Transverse colon (tissue), 4 donors: ENCODE measurements at regions not wholly inside any gene's neighbourhood (a gene's known extent, or its start where the extent isn't known, plus 50 kb on each side); places are given as distances from the start of the nearest gene placed in this dataset.

Experiments used
- DNase-seq: peaks from one replicate; pipeline ENCODE4 v3.0.0-alpha.2; 2019
- H3K27ac ChIP-seq, 4 donors: fragments of 200-600 bp; sonication (generic); 2 replicates each; pipeline ENCODE4 v1.5.1; 2016 to 2018; ENCODE audit warnings: inconsistent platforms in 4 of 4
- H3K27me3 ChIP-seq: fragments of 200-600 bp; sonication (generic); 2 replicates; pipeline ENCODE4 v1.5.1; 2017; ENCODE audit warnings: inconsistent platforms
- H3K36me3 ChIP-seq, 4 donors: fragments of 200-600 bp; sonication (generic); 2 replicates each; pipeline ENCODE4 v1.5.1; 2017 to 2019; ENCODE audit warnings: inconsistent platforms in 4 of 4
- H3K4me1 ChIP-seq, 4 donors: fragments of 200-600 bp; sonication (generic); 2 replicates each; pipeline ENCODE4 v1.5.1; 2017 to 2020; ENCODE audit warnings: inconsistent platforms in 4 of 4
- H3K4me3 ChIP-seq, 4 donors: fragments of 200-600 bp; sonication (generic); 1 replicate in 1 of 4; 2 replicates in 3 of 4; pipeline versions ENCODE4 v1.5.1 to v1.6.1; 2017 to 2019; ENCODE audit warnings: inconsistent platforms in 4 of 4
- H3K9me3 ChIP-seq, 2 donors: fragments of 200-600 bp; sonication (generic); 2 replicates each; pipeline ENCODE4 v1.5.1; 2017 to 2019; ENCODE audit warnings: inconsistent platforms in 2 of 2
- EP300 ChIP-seq: sonication (generic); formaldehyde crosslinking; IDR thresholded peaks from one replicate; pipeline ENCODE4 v1.6.1; 2017; ENCODE audit warnings: antibody characterized with exemption, low read depth
- POLR2A ChIP-seq: fragments of 450-650 bp; IDR thresholded peaks from one replicate; pipeline ENCODE4 v1.6.1; 2016; ENCODE audit warnings: antibody characterized with exemption, mild to moderate bottlenecking, moderate library complexity
- POLR2AphosphoS5 ChIP-seq, 3 donors: sonication (generic); formaldehyde crosslinking; IDR thresholded peaks; one replicate each; pipeline ENCODE4 v1.6.1; 2016; ENCODE audit warnings: antibody characterized with exemption in 3 of 3
- WGBS, 2 donors: methylation state at CpG; one replicate each; pipeline ENCODE4 v1.1.5; 2018; ENCODE audit warnings: low coverage in 1 of 2; 5-methylcytosine and 5-hydroxymethylcytosine counted together
- in situ Hi-C, 4 donors: fragments of 200-750 bp; cut with MboI; loops; one replicate each; pipeline versions ENCODE4 v1.15.0 to v1.15.1; 2017; ENCODE audit warnings: low sequenced_read_pairs in 3 of 4, low pct_ligation_motif_present in 1 of 4, low pct_unique_long_range_greater_than_20kb in 1 of 4
- intact Hi-C: fragments of 100-400 bp; cut with DNase I; formaldehyde crosslinking; loops from one replicate; pipeline ENCODE4 v1.15.1; 2023; ENCODE audit warnings: low total_unique reads
- TF ChIP-seq, protein P1 (sequence below), 5 experiments: fragments of 200-600 bp in 3 of 5; fragments of 450-650 bp in 2 of 5; sonication (generic) in 3 of 5; IDR thresholded peaks; 1 replicate in 2 of 5; 2 replicates in 3 of 5; pipeline ENCODE4 v1.5.1; 2016 to 2017; ENCODE audit warnings: antibody characterized with exemption in 5 of 5, inconsistent platforms in 3 of 5, mild to moderate bottlenecking in 2 of 5, moderate library complexity in 1 of 5

DNA sequence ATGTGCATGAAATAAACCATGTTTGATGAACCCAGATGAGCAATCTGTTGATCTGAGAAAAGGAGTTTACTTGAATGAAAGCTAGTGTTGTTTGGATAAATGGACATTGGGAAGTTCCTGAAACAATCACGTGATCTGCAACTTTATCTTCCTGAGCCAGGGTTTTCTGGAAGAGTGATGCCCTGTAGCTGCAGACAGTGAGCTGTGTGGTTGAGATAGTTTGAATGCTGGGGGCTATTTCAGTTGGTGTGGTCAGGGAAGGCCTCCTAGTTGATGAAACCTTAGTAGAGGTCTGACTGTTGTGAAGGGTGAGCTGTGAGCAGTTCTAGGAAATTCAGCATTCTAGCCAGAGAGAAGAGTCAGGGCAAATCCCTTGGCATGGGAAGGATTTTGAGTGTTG is 643.7 kb downstream of the UTRN start:
- DNase-seq, result no peak
- intact Hi-C loops, result no loop called here
- Histone ChIP-seq H3K27me3 (no peaks in the 10 kb centered on the region), H3K36me3 (no peaks in the 10 kb centered on the region), H3K9me3 (no peaks in the 10 kb centered on the region), H3K27ac (no peak overlapping the region), H3K4me1 (no peaks in the 10 kb centered on the region), H3K4me3 (no peak overlapping the region)
- TF ChIP-seq POLR2AphosphoS5 (IDR thresholded peaks at IDR 0.05) (no peak), EP300 (no peak), POLR2A (no peak)
- TF ChIP-seq, protein P1, sequence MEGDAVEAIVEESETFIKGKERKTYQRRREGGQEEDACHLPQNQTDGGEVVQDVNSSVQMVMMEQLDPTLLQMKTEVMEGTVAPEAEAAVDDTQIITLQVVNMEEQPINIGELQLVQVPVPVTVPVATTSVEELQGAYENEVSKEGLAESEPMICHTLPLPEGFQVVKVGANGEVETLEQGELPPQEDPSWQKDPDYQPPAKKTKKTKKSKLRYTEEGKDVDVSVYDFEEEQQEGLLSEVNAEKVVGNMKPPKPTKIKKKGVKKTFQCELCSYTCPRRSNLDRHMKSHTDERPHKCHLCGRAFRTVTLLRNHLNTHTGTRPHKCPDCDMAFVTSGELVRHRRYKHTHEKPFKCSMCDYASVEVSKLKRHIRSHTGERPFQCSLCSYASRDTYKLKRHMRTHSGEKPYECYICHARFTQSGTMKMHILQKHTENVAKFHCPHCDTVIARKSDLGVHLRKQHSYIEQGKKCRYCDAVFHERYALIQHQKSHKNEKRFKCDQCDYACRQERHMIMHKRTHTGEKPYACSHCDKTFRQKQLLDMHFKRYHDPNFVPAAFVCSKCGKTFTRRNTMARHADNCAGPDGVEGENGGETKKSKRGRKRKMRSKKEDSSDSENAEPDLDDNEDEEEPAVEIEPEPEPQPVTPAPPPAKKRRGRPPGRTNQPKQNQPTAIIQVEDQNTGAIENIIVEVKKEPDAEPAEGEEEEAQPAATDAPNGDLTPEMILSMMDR (IDR thresholded peaks at IDR 0.05), result no peak
- in situ Hi-C loops, result loop anchor here in 1 of 4 donors (25.0 kb wide), 1 partner anchor 342 kb away; no protein-coding TSS in a partner anchor
- WGBS, 2 donors, result 79% methylated on average over 1 of the region's 1 CpG; no CpG with 5 or more reads in 1 of the 2 donors

DNA sequence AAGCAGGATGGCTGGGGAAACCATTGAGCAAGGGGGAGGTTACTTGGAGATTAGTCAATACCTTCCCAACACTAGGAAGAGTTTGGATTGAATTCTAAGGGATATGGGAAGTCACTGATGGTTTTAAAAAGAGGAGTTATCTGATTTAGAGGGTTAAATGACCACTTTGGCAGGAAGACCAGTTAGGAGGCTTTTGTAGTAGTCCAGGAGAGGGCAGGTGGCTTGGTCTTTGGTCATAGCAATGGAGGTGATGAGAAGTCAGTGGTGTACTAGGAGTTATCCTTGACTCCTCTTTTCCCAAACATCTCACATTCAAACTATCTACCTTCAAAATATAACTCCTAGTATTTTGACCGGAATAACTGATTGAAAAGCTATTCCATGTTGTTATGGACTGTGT is 644.1 kb downstream of the UTRN start:
- no peaks in the 10 kb centered on the region for H3K27me3 ChIP-seq
- no peaks in the 10 kb centered on the region for H3K4me1 ChIP-seq
- WGBS, 2 donors, result 89 to 90% methylated on average over 1 of the region's 1 CpG
- no peak for DNase-seq
- H3K9me3 ChIP-seq, result no peaks in the 10 kb centered on the region
- H3K36me3 ChIP-seq, result no peaks in the 10 kb centered on the region
- in situ Hi-C loops (loop anchor here in 1 of 4 donors (25.0 kb wide), 1 partner anchor 342 kb away; no protein-coding TSS in a partner anchor), intact Hi-C loops (no loop called here)
- TF ChIP-seq POLR2A, result no peak
- TF ChIP-seq EP300, result no peak
- TF ChIP-seq, protein P1 (IDR thresholded peaks at IDR 0.05), result no peak
- TF ChIP-seq POLR2AphosphoS5 (IDR thresholded peaks at IDR 0.05), result no peak
- no peak overlapping the region for H3K4me3 ChIP-seq
- no peak overlapping the region for H3K27ac ChIP-seq

DNA sequence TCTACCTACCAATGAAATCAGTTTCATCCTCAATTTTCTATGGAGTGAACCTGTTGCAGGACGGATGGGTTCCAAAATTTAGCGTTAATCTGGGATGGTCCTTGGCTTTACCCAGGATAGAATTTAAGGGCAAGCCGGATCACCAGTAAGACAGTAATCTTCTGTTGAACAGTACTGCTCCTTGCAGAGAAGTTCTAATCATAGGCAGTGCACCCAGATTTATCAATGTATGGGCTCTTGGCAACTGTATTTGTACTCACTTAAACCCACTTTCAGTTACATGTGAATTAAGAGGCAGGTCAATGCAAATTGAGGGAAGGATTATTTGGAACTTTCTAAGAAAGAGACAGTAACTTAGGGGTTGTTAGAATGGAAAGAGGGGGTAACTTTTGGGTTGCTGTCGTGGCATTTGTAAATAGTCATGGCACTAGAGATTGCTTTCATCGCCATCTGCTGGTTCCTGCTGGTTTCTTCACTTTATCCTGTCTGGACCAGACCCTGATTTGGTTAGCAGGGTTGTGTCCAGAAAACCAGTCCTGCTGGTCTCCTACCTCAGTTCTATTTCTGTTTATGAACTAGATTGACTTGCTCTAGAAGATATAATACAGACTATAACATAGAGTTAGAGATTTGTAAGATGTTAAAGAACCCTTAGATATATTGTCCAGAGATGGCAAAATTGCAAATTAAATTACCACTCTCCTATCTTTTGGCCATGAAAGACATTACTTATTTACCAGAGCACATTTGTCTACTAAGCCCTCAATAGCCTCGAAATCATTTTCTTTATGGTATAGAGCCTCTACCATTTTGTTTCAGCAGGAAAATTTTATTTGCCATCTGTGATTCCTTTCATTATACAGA is 646.3 kb downstream of the UTRN start:
- DNase-seq, result peak; percentile 11
- intact Hi-C loops, result no loop called here
- no peaks in the 10 kb centered on the region for H3K27me3 ChIP-seq

DNA sequence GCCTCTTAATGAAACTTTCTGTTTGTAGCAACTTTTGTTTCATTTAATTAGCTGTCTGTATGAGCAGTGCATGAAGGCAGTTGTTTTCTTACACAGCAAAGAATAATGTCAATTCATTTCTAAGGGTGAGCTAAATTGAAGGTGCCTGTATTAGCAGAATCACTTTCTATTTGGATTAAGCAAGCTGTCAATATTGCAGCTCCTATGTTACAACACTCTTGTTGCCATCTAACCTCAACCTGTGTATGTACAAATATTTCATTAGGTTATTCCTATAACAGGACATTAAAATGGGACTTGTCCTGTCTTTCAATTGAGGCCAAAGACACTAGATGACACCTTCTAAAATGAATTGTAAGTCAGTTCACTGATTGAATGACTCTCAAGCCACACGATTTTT is 647.5 kb downstream of the UTRN start:
- no peaks in the 10 kb centered on the region for H3K27me3 ChIP-seq
- H3K36me3 ChIP-seq, result no peaks in the 10 kb centered on the region
- intact Hi-C loops (no loop called here), in situ Hi-C loops (loop anchor here in 3 of 4 donors (10.0 to 25.0 kb wide), 2 partner anchors 345 to 348 kb away; no protein-coding TSS in a partner anchor)
- 91% methylated on average over 1 of the region's 1 CpG for whole genome bisulfite sequencing, 2 donors
- DNase-seq, result no peak
- H3K9me3 ChIP-seq, result no peaks in the 10 kb centered on the region
- TF ChIP-seq POLR2AphosphoS5 (IDR thresholded peaks at IDR 0.05) (no peak), EP300 (no peak)
- TF ChIP-seq, protein P1 (IDR thresholded peaks at IDR 0.05), result no peak
- no peaks in the 10 kb centered on the region for H3K4me1 ChIP-seq
- H3K4me3 ChIP-seq, result no peak overlapping the region
- H3K27ac ChIP-seq, result no peak overlapping the region

More for the DNA sequence above, 646.3 kb downstream of the UTRN start:
- in situ Hi-C loops, result loop anchor here in 3 of 4 donors (10.0 to 25.0 kb wide), 2 partner anchors 344 to 347 kb away; no protein-coding TSS in a partner anchor
- H3K27ac ChIP-seq, result no peak overlapping the region
- no peaks in the 10 kb centered on the region for H3K36me3 ChIP-seq
- WGBS, 2 donors, result 46 to 65% methylated on average over 5 to 6 of the region's 6 CpGs
- H3K4me3 ChIP-seq, result no peak overlapping the region
- H3K9me3 ChIP-seq, result no peaks in the 10 kb centered on the region
- TF ChIP-seq, protein P1 (IDR thresholded peaks at IDR 0.05), result peak; percentile 38 to 65 (median 51)
- no peak for TF ChIP-seq EP300
- no peaks in the 10 kb centered on the region for H3K4me1 ChIP-seq
